NCI-H2196 (cell line): ENCODE measurements at regions not wholly inside any gene's neighbourhood (a gene's known extent, or its start where the extent isn't known, plus 50 kb on each side); places are given as distances from the start of the nearest gene placed in this dataset.

ENCODE experiments used
- DNase-seq: peaks from one replicate; lab custom pipeline; 2025; ENCODE audit not compliant: unreplicated experiment; lab: John Stamatoyannopoulos, UW

DNA sequence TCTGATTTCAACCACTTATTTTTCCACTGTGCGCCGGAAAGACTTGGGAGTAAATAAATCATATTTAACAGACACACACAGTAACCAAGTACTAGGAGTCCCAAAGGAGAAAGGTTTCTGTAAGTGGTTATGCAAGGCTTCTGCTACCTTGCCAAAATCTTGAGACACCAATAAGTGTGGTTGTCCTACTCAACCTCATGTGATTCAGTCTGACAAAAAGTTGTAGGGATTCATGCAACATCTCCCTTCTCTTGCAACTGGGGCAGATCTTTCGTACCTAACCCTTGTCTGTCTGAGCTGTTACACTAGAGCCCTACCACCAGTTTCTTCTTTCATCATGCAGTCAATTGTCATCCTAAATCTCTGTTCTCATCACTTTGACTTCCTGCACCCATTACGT lies 69.9 kb upstream of the NUDT7 start:
- DNase-seq: no peak

DNA sequence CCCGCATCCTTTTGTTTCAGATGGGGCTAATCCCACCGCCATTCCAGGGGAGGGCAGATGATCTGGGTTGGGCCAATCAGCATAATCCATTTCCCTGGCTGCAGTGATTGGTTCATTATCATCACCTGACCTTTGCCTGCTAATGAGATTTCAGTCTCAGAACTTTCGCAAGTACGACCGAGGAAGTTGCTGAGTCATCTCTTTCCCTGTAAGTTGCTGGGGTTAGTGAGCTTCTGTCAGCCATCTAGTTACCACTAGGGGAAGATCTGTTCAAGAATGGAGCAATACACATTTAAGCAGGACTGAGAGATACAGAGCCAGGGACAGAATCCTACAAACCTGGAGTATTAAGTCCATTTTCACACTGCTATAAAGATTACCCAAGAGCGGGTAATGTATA lies 65.3 kb upstream of the NUDT7 start:
- DNase-seq: no peak

DNA sequence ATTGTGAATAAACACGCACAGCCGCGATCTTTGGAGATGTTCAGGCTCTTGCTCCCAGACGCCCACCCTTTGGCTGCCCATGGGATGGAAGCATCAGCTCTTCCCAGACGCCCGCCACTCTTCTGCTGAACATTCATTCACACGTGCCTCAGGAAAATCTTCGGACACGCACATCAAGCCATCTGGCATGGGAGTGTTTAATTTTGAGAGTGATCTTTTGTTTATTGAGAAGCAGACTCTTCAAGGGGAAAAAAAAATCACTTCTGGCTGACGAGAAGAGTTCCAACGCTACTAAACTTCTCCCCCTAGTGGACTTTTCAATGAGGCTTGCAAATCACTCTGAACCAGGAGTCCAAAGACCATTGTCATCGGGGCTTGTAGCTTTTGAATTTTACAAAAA lies 62.0 kb upstream of the NUDT7 start:
- peak; percentile 15 for DNase-seq

GRCh38 chr16:77662246-77662645 lies 60.1 kb upstream of the NUDT7 start:
- DNase-seq: no peak

GRCh38 chr16:77663711-77664110 lies 58.6 kb upstream of the NUDT7 start:
- DNase-seq: no peak

DNA sequence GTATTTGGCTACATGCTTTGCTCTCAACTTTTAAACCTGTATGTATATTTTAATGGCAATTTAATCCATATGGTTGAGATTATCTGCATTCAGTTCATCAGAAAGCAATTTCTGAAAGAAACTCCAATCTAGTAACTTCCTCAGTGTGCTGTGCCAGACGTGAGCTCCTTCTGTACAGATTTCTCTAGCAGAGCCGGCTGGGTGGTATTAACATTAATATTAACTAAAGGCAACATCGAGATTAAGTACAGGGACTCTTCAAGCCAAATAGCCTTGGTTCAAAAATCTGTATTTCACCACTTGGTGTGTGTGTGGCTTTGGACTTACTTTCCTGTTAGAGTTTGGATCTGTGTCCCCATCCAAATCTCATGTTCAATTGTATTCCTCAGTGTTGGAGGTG lies 55.5 kb upstream of the NUDT7 start:
- DNase-seq: no peak

- DNase-seq: no peak
Observed at GRCh38 chr16:77668201-77668600, 54.1 kb upstream of the NUDT7 start.

GRCh38 chr16:77669057-77669456 lies 53.3 kb upstream of the NUDT7 start:
- no peak for DNase-seq
